ENCODE measurements at regions not wholly inside any gene's neighbourhood (a gene's known extent, or its start where the extent isn't known, plus 50 kb on each side); places are given as distances from the start of the nearest gene placed in this dataset.

- no peak overlapping the region for H3K9ac ChIP-seq (ENCODE audit: low read depth, low read length, poor library complexity, severe bottlenecking)
- H3K9me2 ChIP-seq (replicated peaks; ENCODE audit: low read depth, low read length): no peaks in the 10 kb centered on the region
- H3K79me2 ChIP-seq (ENCODE audit: insufficient read depth, low read length): no peaks in the 10 kb centered on the region
- H3K4me3 ChIP-seq (ENCODE audit: low read length, poor library complexity, severe bottlenecking): no peak overlapping the region
- no peaks in the 10 kb centered on the region for H4K20me1 ChIP-seq (ENCODE audit: insufficient read depth, low read length, poor library complexity, severe bottlenecking)
- H3K9me3 ChIP-seq (ENCODE audit: insufficient read depth, low read depth, low read length): no peaks in the 10 kb centered on the region
- no peaks in the 10 kb centered on the region for H3F3A ChIP-seq (ENCODE audit: low read depth)
- no peak for TF ChIP-seq CTCF (conservative IDR thresholded peaks at IDR 0.05; ENCODE audit: low read length)
- no peak for TF ChIP-seq EZH2phosphoT487 (IDR thresholded peaks at IDR 0.05; ENCODE audit: borderline replicate concordance)
- no peaks in the 10 kb centered on the region for H3K36me3 ChIP-seq (ENCODE audit: insufficient read depth, low read length)
- no peaks in the 10 kb centered on the region for H3K27me3 ChIP-seq (ENCODE audit: insufficient read depth, low read length, poor library complexity, severe bottlenecking)
- no peak overlapping the region for H2AFZ ChIP-seq (ENCODE audit: low read length)
- no peaks in the 10 kb centered on the region for H3K4me1 ChIP-seq (ENCODE audit: insufficient read depth, low read length, poor library complexity, severe bottlenecking)
- H3K4me2 ChIP-seq (ENCODE audit: low read depth, low read length, poor library complexity, severe bottlenecking): no peak overlapping the region
Observed at GRCh38 chr13:44160591-44161191, 212.9 kb upstream of the SERP2 start.

- no peaks in the 10 kb centered on the region for H4K20me1 ChIP-seq (ENCODE audit: insufficient read depth, low read length, poor library complexity, severe bottlenecking)
- H3F3A ChIP-seq (ENCODE audit: low read depth): no peaks in the 10 kb centered on the region
- no peaks in the 10 kb centered on the region for H3K4me1 ChIP-seq (ENCODE audit: insufficient read depth, low read length, poor library complexity, severe bottlenecking)
- no peaks in the 10 kb centered on the region for H3K79me2 ChIP-seq (ENCODE audit: insufficient read depth, low read length)
- no peak overlapping the region for H2AFZ ChIP-seq (ENCODE audit: low read length)
- no peak overlapping the region for H3K4me3 ChIP-seq (ENCODE audit: low read length, poor library complexity, severe bottlenecking)
- no peaks in the 10 kb centered on the region for H3K9me3 ChIP-seq (ENCODE audit: insufficient read depth, low read depth, low read length)
- TF ChIP-seq EZH2phosphoT487 (IDR thresholded peaks at IDR 0.05; ENCODE audit: borderline replicate concordance): no peak
- no peak for TF ChIP-seq CTCF (conservative IDR thresholded peaks at IDR 0.05; ENCODE audit: low read length)
- no peaks in the 10 kb centered on the region for H3K36me3 ChIP-seq (ENCODE audit: insufficient read depth, low read length)
- H3K27me3 ChIP-seq (ENCODE audit: insufficient read depth, low read length, poor library complexity, severe bottlenecking): no peaks in the 10 kb centered on the region
- no peak overlapping the region for H3K4me2 ChIP-seq (ENCODE audit: low read depth, low read length, poor library complexity, severe bottlenecking)
- no peaks in the 10 kb centered on the region for H3K9me2 ChIP-seq (replicated peaks; ENCODE audit: low read depth, low read length)
- no peak overlapping the region for H3K9ac ChIP-seq (ENCODE audit: low read depth, low read length, poor library complexity, severe bottlenecking)
Observed at GRCh38 chr13:44163108-44163507, 210.5 kb upstream of the SERP2 start.

- Histone ChIP-seq H3K9me2 (replicated peaks; ENCODE audit: low read depth, low read length) (no peaks in the 10 kb centered on the region), H4K20me1 (ENCODE audit: insufficient read depth, low read length, poor library complexity, severe bottlenecking) (no peaks in the 10 kb centered on the region), H2AFZ (ENCODE audit: low read length) (no peak overlapping the region), H3K79me2 (ENCODE audit: insufficient read depth, low read length) (no peaks in the 10 kb centered on the region), H3F3A (ENCODE audit: low read depth) (no peaks in the 10 kb centered on the region), H3K4me1 (ENCODE audit: insufficient read depth, low read length, poor library complexity, severe bottlenecking) (no peaks in the 10 kb centered on the region), H3K9ac (ENCODE audit: low read depth, low read length, poor library complexity, severe bottlenecking) (no peak overlapping the region), H3K36me3 (ENCODE audit: insufficient read depth, low read length) (no peaks in the 10 kb centered on the region), H3K9me3 (ENCODE audit: insufficient read depth, low read depth, low read length) (no peaks in the 10 kb centered on the region), H3K4me3 (ENCODE audit: low read length, poor library complexity, severe bottlenecking) (no peak overlapping the region), H3K4me2 (ENCODE audit: low read depth, low read length, poor library complexity, severe bottlenecking) (no peak overlapping the region), H3K27me3 (ENCODE audit: insufficient read depth, low read length, poor library complexity, severe bottlenecking) (no peaks in the 10 kb centered on the region)
- TF ChIP-seq CTCF (conservative IDR thresholded peaks at IDR 0.05; ENCODE audit: low read length) (no peak), EZH2phosphoT487 (IDR thresholded peaks at IDR 0.05; ENCODE audit: borderline replicate concordance) (no peak)
Observed at GRCh38 chr13:44165221-44165888, 208.3 kb upstream of the SERP2 start.
